ENCODE measurements at regions not wholly inside any gene's neighbourhood (a gene's known extent, or its start where the extent isn't known, plus 50 kb on each side); places are given as distances from the start of the nearest gene placed in this dataset.

DNA sequence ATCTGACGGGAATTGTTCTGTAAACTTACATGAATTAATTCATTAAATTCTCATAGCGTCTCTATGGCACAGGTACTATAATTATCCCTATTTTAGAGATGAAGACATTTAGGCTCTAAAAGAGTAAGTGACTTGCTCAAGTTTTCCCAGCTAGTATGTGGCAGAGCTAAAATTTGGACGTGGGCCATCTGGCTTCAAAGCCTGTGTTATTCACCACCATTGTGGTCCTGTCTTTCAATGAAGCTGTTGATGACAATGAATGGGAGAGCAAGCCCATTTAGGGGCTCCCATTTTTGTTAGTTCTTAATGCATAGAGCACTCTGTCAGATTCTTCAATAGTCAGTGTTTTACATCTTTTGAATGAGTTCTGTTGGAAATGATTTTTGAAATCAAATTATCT is 236.0 kb upstream of the CD180 start:
- H3K9ac ChIP-seq (ENCODE audit: low read length), result no peak overlapping the region
- ChIA-PET CTCF (no interaction called here), RAD21 (ENCODE audit: low non-redundant PET in 1 of 2, low total read pairs in 2 of 2, uncharacterized antibody in 2 of 2, unreplicated experiment in 2 of 2) (no interaction called here), POLR2A (no interaction called here)
- no TSS peak for BruUV-seq (replicated peaks)
- no peaks in the 10 kb centered on the region for H3K9me2 ChIP-seq (ENCODE audit: insufficient read depth)
- H3K79me2 ChIP-seq (ENCODE audit: insufficient read depth, low read length), result no peaks in the 10 kb centered on the region
- no peaks in the 10 kb centered on the region for H3K36me3 ChIP-seq (ENCODE audit: control insufficient read depth in 1 of 2, insufficient read depth in 2 of 2, low read length in 2 of 2)
- DNase-seq (ENCODE audit: low read depth, low spot score) (no peak), ATAC-seq (no peak)
- TF ChIP-seq SIN3A (IDR thresholded peaks at IDR 0.05; ENCODE audit: low read depth), result no peak
- intact Hi-C loops (cut with micrococcal nuclease), result no loop called here
- H3K4me2 ChIP-seq (ENCODE audit: low read length), result no peak overlapping the region
- no peak overlapping the region for H3K4me3 ChIP-seq (replicated peaks in 1 of 2; ENCODE audit: low read depth in 1 of 2, low read length in 2 of 2)
- H3K4me1 ChIP-seq (ENCODE audit: control insufficient read depth in 1 of 2, insufficient read depth in 2 of 2, low read length in 2 of 2), result no peaks in the 10 kb centered on the region
- no peak overlapping the region for H3K27ac ChIP-seq (ENCODE audit: low read depth, low read length)
- no peaks in the 10 kb centered on the region for H3K27me3 ChIP-seq (ENCODE audit: insufficient read depth, low read length)
- no peaks in the 10 kb centered on the region for H4K20me1 ChIP-seq (ENCODE audit: insufficient read depth)
- H3K9me3 ChIP-seq (ENCODE audit: control insufficient read depth in 1 of 2, insufficient read depth in 1 of 2, low read depth in 1 of 2, low read length in 2 of 2), result no peaks in the 10 kb centered on the region
- no peak overlapping the region for H2AFZ ChIP-seq (ENCODE audit: low read depth, low read length, poor library complexity, severe bottlenecking)

DNA sequence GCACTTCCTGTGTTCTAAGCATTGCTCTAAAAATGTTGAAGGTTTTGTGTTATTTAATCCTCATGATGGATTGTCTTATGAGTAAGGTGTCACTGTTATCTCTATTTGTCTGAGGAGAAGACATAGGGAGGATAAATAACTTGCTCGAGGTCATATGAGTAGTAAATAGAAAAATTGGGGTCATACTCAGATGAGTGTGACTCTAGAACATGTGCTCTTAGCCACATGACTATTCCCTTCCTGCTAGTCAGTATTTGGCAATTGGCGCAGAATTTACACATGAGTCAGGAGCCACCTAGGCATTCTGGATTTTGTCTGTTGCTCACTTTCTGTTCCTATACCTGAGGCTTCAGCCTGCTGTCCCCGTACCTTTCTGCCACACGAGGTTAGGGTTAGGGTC is 234.6 kb upstream of the CD180 start:
- Histone ChIP-seq H3K27me3 (ENCODE audit: insufficient read depth, low read length) (no peaks in the 10 kb centered on the region), H3K9me3 (ENCODE audit: control insufficient read depth in 1 of 2, insufficient read depth in 1 of 2, low read depth in 1 of 2, low read length in 2 of 2) (no peaks in the 10 kb centered on the region), H3K9ac (ENCODE audit: low read length) (no peak overlapping the region), H2AFZ (ENCODE audit: low read depth, low read length, poor library complexity, severe bottlenecking) (no peak overlapping the region), H3K9me2 (ENCODE audit: insufficient read depth) (no peaks in the 10 kb centered on the region), H3K4me1 (ENCODE audit: control insufficient read depth in 1 of 2, insufficient read depth in 2 of 2, low read length in 2 of 2) (no peaks in the 10 kb centered on the region), H3K27ac (ENCODE audit: low read depth, low read length) (no peak overlapping the region), H3K4me3 (replicated peaks in 1 of 2; ENCODE audit: low read depth in 1 of 2, low read length in 2 of 2) (no peak overlapping the region), H3K79me2 (ENCODE audit: insufficient read depth, low read length) (no peaks in the 10 kb centered on the region), H3K4me2 (ENCODE audit: low read length) (no peak overlapping the region), H3K36me3 (ENCODE audit: control insufficient read depth in 1 of 2, insufficient read depth in 2 of 2, low read length in 2 of 2) (no peaks in the 10 kb centered on the region), H4K20me1 (ENCODE audit: insufficient read depth) (no peaks in the 10 kb centered on the region)
- TF ChIP-seq POLR2A (IDR thresholded peaks at IDR 0.05; ENCODE audit: borderline replicate concordance, extremely low read depth, insufficient read depth, insufficient read length), result no peak
- no peak for TF ChIP-seq CBX3 (IDR thresholded peaks at IDR 0.05; ENCODE audit: low read depth)
- no peak for TF ChIP-seq EZH2 (IDR thresholded peaks at IDR 0.05)
- no peak for TF ChIP-seq YY1 (IDR thresholded peaks at IDR 0.05; ENCODE audit: extremely low read depth, insufficient replicate concordance, low read depth, low read length)
- TF ChIP-seq EGR1 (IDR thresholded peaks at IDR 0.05; ENCODE audit: low read depth), result no peak
- no peak for TF ChIP-seq CEBPB (IDR thresholded peaks at IDR 0.05; ENCODE audit: low read depth)
- no peak for TF ChIP-seq FOSL1 (IDR thresholded peaks at IDR 0.05; ENCODE audit: low read depth)
- POLR2A ChIA-PET, result no interaction called here
- CTCF ChIA-PET, result no interaction called here
- intact Hi-C loops (cut with micrococcal nuclease), result no loop called here
- RAD21 ChIA-PET (ENCODE audit: low non-redundant PET in 1 of 2, low total read pairs in 2 of 2, uncharacterized antibody in 2 of 2, unreplicated experiment in 2 of 2), result no interaction called here
- DNase-seq (ENCODE audit: low read depth, low spot score) (no peak), ATAC-seq (no peak)
- BruUV-seq (replicated peaks), result no TSS peak
